ENCODE measurements at regions not wholly inside any gene's neighbourhood (a gene's known extent, or its start where the extent isn't known, plus 50 kb on each side); places are given as distances from the start of the nearest gene placed in this dataset.

DNA sequence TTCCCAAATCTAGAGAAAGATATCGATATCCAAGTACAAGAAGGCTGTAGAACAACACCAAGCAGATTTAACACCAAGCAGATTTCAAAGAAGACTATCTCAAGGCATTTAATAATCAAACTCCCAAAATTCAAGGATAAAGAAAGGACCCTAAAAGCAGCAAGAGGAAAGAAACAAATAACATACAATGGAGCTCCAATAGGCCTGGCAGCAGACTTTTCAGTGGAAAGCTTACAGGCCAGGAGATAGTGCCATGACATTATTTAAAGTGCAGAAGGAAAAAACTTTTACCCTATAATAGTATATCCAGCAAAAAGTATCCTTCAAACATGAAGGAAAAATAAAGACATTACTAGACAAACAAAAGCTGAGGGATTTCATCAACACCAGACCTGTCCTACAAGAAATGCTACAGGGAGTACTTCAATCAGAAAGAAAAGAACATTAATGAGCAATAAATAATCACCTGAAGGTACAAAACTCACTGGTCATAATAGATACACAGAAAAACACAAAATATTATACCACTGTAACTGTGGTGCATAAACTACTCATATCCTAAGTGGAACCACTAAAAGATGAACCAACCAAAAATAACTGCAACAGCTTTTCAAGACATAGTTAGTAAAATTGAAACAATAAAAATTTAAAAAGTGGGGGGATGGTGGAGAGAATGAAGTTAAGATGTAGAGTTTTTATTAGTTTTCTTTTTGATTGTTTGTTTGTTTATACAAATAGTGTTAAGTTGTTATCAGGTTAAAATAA is 267.2 kb downstream of the AUH start:
- TF ChIP-seq MYC (IDR thresholded peaks at IDR 0.05; ENCODE audit: low read depth, low read length): no peak
- no peak for TF ChIP-seq CTCF (IDR thresholded peaks at IDR 0.05; ENCODE audit: extremely low read depth in 1 of 2, insufficient read depth in 1 of 2, low read depth in 1 of 2, low read length in 2 of 2)
- TF ChIP-seq POLR2A (IDR thresholded peaks at IDR 0.05; ENCODE audit: low read depth, low read length): no peak
